22Rv1 (cell line): ENCODE measurements at regions not wholly inside any gene's neighbourhood (a gene's known extent, or its start where the extent isn't known, plus 50 kb on each side); places are given as distances from the start of the nearest gene placed in this dataset.

Experiments
- CTCF ChIP-seq: fragments of 450-650 bp; IDR thresholded peaks from 2 replicates; pipeline ENCODE4 v1.5.1; 2017; ENCODE audit warnings: mild to moderate bottlenecking
- ZFX ChIP-seq: fragments of 450-650 bp; IDR thresholded peaks from 2 replicates; pipeline ENCODE4 v1.6.1; 2017; ENCODE audit warnings: antibody characterized with exemption, borderline replicate concordance

- TF ChIP-seq CTCF: no peak
- no peak for TF ChIP-seq ZFX
Observed at GRCh38 chr3:135674508-135674907, 291.0 kb upstream of the PPP2R3A start.
